Skeletal muscle cell (primary cell): ENCODE measurements at regions not wholly inside any gene's neighbourhood (a gene's known extent, or its start where the extent isn't known, plus 50 kb on each side); places are given as distances from the start of the nearest gene placed in this dataset.
A peak's percentile ranks its signal among the peaks of the same experiment; 100 is the strongest.

ENCODE experiments used
- DNase-seq: peaks from one replicate; pipeline ENCODE4 v3.0.0-alpha.2; 2010; ENCODE audit warnings: low read depth
- H3K4me3 ChIP-seq: 2 replicates; pipeline ENCODE4 v1.5.1; 2011; ENCODE audit warnings: low read depth, mild to moderate bottlenecking, control low read depth, low read length, moderate library complexity

DNA sequence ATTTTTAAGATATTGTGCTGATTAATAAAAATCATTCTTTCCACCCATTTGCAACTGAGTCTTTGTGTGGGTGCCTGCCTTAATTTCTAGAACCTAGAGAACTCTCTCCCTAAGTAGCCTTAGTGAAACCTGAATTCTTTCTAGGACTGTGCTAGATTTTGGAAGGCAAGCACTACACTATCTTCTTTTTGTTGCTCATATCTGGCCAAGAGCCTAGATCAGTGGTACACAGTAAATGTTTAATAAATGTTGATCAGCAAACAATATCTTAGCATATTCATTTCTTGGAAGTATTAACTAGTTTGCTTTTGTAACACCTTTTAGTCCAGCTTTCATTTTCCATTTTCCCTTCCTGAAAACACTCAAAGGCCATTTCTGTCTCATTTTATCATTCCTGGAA, 108.5 kb upstream of the CARMIL1 start:
- no peak for DNase-seq
- H3K4me3 ChIP-seq = no peak overlapping the region

DNA sequence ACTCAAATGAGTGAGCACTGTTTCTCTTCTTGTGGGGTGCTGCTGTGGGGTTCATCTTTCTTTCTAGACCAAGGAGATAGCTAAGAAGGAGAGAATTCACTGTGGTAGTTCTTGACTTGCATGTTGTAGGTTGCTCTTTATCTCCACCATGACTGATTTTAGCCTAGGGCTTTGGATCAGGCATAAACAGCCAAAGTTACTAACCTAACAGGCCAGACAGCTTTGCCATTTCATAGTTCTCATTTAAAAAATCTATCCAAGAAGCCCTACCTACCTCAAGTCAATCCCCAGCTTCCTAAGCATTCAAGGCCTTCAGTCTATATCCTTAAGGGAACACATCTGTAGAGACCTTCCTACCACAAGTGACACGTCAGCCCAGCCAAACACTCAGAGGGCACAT, 107.9 kb upstream of the CARMIL1 start:
- H3K4me3 ChIP-seq = no peak overlapping the region
- DNase-seq = no peak

DNA sequence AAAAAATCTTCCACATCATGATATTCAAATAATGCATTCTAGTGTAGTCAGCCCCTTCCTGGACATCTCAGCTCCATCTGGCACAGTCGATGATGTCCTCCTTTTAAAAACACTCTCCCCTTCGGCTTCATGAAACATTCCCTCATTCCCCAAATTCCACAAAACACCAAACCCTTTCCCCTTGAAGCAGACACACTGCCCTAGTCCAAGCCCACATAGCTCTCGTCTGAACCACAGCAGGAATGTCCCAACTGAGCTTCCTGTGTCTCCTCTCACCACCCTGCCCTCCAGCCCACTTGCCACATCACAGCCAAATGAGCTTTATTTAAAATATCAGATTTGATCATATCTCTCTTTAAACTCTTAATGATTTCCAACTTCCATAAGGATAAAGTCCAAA, 106.4 kb upstream of the CARMIL1 start:
- no peak overlapping the region for H3K4me3 ChIP-seq
- DNase-seq = peak; percentile 93

DNA sequence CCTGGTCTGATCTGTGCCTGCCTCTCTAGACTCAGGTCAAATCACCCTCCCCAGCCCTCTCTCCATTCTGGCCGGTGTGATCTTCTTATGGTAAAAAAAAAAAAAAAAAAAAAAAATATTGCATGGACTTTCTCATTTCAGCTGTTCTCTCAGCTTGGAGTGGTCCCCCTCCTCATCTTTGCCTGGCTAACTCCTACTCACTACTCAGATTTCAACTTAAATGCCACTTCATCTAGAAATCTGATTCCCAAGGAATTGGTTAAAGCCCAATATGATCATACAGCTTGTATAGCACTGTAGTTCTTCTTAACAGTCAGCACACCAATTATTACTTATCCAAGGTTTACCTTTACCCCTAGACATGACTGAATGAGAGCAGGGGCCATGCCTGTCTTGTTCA, 105.9 kb upstream of the CARMIL1 start:
- no peak for DNase-seq
- H3K4me3 ChIP-seq = no peak overlapping the region

DNA sequence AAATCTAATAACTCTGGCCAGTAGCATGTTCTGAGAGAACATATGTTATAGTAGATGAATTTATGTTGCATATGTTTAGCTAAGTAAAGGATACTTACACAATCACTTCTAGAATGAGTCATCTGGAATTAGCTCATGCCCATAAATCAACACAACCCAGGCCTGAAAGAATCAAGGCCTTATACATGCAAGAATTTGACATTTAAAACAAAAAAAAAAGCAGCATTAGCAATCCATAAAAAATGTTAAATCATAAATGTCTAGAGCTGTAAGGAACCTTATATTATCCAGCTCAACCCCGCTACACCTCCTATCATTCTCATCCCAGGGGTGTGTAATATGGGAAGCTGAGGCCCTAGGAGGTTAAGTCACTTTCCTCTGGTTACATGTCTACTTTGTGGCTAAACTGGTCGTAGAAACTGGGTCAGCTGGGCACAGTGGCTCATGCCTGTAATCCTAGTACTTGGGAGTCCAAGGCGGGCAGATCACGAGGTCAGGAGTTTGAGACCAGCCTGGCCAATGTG, 105.2 kb upstream of the CARMIL1 start:
- peak; percentile 96 for DNase-seq

DNA sequence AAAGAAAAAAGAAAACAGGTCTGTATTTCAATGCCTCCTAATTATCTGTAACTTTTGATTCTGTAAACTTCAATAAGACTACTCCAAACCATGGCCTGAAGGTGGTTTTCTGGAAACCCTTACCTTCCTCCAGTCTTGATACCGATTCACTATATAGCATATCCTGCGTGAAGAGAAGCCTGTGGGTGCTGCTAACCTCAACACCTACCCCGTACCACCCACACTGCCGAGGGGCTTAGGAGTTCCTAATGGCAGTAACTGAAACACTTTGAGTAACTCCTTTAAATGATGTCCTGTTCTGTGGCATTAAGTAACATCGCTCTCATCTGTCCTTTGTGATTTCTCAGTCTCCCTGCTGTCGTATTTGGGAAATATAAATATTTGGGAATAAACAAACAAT, 104.5 kb upstream of the CARMIL1 start:
- H3K4me3 ChIP-seq = no peak overlapping the region
- no peak for DNase-seq

More for the DNA sequence above, 105.2 kb upstream of the CARMIL1 start:
- no peak overlapping the region for H3K4me3 ChIP-seq

DNA sequence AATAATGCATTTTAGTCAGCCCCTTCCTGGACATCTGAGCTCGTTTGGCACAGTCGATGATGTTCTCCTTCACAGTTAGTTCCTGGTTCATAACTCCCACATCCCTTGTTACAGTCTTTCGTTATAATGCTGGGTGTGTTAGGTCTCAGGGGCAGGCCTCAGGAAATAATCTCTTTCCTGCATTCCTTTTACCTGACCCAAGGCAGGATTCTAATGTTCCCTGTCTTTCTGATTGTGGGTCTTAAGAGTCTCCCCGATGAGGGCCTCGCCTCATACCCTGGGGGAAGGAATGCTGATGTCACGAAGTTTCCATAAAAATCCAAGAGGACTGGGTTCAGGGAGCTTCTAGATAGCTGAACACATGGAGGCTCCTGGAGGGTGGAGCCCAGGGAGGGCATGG, 104.0 kb upstream of the CARMIL1 start:
- H3K4me3 ChIP-seq = no peak overlapping the region
- no peak for DNase-seq

DNA sequence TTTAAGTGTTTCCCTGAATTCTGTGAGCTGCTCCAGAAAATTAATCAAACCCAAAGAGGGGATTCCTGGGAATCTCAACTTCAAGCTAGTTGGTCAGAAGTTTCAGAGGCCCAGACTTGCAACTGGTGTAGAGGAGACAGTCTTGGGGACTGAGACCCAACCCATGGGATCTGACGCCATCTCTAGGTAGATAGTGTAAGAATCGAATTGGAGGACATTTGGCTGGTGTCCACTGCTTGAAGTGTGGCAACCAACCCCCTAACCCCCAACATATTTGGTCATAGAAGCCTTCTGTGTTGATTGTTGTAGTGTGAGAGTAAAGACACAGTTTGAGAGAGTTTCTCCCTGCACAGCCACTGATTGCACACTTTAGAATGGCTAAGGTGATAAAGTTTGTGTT, 103.5 kb upstream of the CARMIL1 start:
- DNase-seq = no peak
- H3K4me3 ChIP-seq = no peak overlapping the region

DNA sequence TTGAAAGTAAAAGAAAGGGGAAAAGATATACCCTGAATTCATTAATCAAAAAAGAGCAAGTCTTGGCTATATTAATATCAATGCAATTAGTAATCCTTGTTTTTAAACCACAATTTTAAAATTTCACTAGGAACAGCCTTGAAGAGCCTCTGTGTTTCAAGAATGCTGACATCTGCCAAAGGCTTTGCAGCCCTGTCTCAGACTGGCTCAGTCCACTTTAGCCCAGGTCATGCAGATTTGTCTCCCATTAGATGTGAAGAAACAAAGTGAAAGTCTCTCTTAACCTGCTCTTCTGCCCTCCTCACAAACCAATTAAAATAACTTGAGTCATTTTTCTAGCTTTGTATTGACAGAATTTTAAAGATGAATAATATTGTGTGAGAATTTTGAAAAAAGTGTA, 102.7 kb upstream of the CARMIL1 start:
- DNase-seq = no peak
- no peak overlapping the region for H3K4me3 ChIP-seq

DNA sequence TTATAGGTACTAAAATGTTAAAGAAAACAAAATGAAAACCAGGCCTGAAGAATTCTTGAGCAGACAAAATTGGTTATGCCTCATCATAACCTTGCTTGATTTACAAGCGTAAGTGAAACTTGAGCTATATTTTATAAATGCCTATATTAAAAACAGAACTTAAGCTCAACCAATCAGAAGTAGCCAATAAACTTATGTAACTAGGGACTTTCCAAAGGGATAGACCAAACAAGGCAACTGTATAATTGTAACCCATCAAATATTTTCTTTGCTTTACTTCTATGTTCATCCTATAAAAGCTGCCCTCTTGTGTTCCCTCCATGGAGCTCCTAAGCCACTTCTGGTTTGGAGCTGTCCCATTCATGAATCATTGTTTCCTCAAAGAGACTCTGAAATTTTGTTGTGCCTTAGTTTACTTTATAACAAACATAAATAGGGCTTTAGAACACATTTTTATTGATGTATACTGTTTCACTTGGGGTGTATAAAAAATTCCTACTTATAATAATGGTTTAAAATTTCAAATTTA, 101.6 kb upstream of the CARMIL1 start:
- no peak for DNase-seq
- no peak overlapping the region for H3K4me3 ChIP-seq

DNA sequence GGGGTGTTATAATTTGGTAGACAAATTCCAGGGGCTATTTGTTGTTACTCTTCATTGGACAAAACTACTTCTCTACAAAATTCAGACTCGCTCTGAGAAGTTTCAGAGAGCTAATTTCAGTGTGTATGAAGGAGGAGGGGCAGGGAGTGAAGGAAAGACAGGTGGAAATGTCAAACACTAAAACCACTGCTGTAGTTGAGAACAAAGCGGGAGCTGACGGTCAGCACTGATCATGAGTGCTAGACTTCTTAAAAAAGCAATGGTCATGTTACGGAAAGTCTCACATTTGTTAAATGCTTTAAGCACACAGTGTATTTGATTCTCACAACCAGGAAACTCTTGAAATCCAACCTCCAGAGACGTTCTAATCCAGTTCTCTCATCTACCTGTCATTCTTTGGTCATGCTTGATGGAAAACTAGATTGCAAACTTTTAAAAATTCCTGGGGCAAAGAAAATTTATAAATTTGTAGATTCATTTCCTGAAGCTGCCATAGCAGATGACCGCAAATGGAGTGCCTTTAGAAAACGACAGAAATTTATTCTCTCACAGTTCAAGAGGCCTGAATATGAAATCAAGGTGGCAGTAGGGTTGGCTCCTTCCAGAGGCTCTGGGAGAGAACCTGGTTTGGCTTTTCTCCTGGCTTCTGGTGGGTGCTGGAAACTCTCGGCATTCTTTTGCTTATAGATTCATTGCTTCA, 100.7 kb upstream of the CARMIL1 start:
- no peak for DNase-seq
- no peak overlapping the region for H3K4me3 ChIP-seq

DNA sequence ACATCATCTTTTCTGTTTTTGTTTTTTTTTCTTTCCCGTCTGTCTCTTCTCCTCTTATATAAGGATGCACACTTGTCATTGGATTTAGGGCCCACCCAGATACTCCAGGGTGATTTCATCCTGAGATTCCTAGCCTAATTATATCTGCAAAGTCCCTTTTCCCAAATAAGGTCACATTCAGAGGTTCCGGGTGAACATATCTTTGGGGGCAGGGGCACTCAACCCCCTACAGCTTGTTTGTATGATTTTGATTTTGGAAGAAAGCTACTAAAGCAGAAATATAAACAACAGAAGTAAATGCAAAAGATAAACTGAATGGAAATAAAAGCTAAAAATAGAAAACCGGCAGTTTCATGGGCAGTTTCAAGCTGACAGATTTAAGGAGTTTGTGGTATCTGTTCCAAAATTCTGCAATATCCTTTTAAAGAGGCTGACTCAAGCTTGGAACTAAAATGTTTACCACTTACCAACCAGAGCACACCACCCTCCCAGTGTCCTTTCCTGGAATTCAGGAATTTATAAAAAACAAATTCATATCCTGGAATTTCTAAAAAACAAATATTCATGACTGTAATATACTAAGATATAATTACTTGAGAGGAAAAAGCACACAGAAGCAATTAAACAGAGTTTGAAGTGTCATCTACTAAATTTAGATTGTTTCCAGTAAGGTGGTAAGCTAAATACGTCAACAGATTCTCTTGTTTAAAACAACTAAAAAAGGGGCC, 100.0 kb upstream of the CARMIL1 start:
- no peak for DNase-seq
- H3K4me3 ChIP-seq = no peak overlapping the region

DNA sequence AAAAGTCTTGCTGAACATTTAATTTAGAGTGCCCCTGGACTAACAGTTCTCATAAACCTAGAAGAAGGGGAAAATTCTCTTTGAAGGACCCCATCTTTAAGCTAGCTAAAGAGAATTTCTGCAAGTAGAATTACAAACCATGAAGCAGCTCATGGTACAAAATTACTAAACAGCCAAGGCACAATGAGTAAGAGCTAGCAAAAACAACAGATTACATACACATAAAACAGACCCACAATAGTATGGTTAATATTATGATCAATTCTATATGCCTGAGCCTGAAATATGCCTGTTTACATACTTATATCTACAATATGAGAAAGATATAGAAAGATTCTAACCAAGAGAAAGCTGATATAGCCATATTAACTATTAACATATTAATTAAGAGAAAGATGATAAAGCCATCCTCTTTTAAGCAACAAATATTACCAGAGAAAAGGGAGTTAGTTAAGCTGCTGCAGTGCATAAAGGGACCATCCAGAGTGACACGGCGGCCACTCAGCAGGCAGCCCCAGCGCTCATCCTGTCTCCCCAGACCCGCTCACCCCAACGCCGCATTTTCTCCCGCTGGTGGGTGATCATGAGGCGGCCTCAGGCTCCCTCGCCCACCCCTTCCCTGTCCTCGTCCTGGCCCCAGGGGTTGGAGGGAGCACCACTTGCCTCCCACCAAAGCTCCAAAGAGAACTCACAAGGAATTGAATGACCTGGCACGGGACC, 98.4 kb upstream of the CARMIL1 start:
- DNase-seq = no peak
- no peak overlapping the region for H3K4me3 ChIP-seq

DNA sequence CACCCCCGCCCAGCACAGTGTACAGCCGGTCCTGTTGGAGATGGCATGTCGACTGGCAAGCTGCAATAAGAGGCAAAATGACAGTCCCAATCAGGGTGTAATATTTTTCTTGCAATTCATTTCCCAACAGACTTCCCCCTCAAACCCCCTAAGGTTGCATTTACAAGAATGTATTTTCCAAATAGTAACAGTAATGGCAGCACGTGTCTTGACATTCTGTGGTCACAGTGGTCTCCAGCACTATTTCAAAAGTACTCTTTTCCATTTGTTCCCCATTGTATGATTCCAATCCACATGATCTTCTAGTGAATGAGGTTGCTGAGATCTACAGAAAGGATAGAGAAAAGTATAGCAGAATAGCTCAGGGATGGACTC, 97.8 kb upstream of the CARMIL1 start:
- no peak for DNase-seq
- H3K4me3 ChIP-seq = no peak overlapping the region

DNA sequence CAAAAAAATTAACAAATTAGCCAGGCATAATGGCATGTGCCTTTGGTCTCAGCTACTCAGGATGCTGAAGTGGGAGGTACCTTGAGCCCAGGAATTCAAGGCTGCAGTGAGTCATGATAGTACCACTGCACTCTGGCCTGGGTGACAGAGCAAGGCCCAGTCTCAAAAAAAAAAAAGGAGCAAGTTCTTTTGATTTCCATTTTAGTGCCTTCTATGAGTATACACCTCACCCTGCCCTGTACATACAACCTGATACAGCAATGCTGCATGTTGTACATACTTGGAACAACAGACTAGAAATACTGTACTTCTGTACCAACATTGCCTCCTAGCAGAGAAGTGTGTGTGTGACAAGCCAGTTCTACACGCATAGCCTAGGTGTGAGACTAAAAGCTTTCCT, 97.3 kb upstream of the CARMIL1 start:
- DNase-seq = no peak
- H3K4me3 ChIP-seq = no peak overlapping the region

DNA sequence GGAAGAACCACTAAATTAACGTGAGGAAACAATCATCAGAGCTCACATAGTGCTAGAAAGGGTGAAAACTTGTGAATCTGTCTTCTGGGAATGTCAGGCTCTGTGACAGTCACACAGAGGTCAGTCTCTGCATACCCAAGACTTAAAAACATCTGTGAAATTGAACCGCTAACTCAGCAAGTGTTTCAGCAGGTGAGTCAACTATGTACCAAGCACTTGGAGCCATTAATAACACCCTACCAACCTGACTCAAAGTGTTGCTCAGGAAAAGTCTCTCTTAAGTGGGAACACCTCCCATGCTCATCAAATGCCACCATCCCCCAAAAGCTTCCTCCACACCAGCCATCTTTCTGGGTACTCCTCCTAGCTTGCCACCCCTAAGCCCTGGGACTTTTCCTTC, 92.3 kb upstream of the CARMIL1 start:
- no peak for DNase-seq
- no peak overlapping the region for H3K4me3 ChIP-seq

DNA sequence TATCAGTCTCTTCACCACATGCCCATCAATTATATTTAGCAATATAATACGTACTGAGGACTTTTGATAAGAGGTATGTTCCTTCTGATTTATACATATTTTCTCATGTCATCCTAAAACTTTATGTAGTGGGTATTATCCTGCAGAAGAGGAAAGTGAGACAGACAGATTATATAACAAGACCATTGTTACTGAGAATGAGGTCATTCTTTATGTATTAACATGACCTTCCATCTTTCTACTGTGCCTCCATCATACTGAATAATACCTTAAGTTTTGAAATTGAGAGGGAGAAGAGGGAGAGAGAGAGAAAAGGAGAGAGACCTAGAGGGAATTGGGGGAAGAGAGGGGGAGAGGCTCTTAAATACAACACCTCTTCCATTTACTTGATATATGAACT, 90.9 kb upstream of the CARMIL1 start:
- no peak overlapping the region for H3K4me3 ChIP-seq
- DNase-seq = no peak

DNA sequence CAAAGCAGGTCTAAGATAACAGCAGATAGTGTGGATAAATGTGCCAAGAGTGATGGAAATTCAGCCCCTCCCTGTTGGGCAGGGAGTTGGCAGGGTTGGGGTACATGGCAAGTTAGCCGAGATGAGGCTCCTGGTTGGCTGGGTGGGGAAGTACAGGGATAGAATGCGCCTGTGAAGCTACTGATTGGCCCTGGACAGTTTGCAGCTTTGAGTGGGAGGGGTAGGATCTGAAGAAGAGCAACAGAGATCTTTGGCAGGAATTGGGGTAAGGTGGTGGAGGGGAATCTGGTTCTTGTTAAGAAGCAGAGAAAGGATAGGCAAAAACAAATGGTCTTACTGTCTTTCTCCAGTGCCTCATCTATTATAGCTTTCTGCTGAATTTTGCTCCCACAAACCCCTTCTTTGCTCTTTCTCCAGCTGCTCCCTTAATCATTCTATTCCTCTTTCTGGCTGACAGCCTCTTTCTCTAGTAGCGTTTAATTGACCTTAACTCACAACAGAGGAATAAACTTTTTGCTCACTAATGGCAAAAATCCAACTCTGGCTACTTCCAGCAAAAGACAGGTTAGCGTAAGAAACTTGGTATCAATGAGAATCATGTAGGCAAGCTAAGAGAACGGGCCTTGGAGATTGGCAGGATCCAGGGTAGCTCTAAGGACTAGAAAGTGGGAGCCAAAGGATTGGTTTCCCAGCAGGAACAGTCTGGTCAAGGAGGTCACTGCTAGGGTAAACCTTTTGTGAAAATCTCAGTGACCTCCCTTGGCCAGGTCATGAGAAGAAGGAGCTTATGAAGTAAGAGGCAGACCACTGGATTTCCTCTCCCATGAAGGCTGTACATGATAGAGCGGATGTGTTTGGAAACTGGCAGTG, 86.3 kb upstream of the CARMIL1 start:
- H3K4me3 ChIP-seq = no peak overlapping the region
- peak; percentile 94 for DNase-seq

DNA sequence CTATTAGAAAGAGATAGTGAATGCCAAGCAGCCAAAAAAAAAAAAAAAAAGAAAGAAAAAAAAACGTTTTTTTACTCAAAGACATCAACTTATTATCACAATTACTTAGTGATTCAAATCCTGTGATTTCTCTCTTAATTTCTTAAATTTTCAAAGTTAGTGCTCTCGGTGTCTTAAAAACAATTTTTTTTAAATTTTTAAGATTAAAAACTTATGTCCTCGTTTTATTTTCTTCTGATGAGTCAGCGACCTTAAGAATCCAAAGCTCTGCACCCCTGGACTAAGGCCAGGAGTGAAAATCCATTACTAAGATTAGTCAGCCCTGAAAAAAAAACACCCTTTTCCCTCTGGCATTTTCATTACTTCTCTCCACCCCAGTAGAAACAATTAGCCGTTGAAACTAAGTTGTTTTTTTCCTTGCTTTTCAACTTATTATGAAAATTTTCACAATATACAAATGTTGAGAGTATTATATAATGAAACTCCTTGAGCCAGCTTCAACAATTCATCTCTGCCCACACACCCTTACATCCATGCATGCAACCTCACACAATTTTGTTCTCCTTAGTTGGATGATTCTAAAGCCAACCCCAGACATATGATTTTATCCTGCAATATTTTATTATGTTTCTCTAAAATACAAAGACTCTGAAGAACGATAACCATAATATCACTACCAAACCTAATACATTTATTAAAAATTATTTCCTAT, 85.6 kb upstream of the CARMIL1 start:
- no peak overlapping the region for H3K4me3 ChIP-seq
- peak; percentile 83 for DNase-seq
